KOPT-K1 (cell line): ENCODE measurements at regions not wholly inside any gene's neighbourhood (a gene's known extent, or its start where the extent isn't known, plus 50 kb on each side); places are given as distances from the start of the nearest gene placed in this dataset.
"Not testable (repeated sequence)": the region's sequence is repeated elsewhere in the genome, so short reads cannot be mapped to it uniquely, and the experiment has no call there.

Source experiments
- H3K27ac ChIP-seq: fragments of 200-600 bp; sonication (generic); 2 replicates; pipeline ENCODE4 v1.5.1; 2016; ENCODE audit warnings: antibody characterized with exemption, mild to moderate bottlenecking, low read depth, low read length; ENCODE audit not compliant: poor library complexity, severe bottlenecking
- H3K36me3 ChIP-seq: fragments of 200-600 bp; sonication (generic); 2 replicates; pipeline ENCODE4 v1.5.1; 2017; ENCODE audit warnings: antibody characterized with exemption, mild to moderate bottlenecking, low read length, moderate library complexity; ENCODE audit not compliant: insufficient read depth
- H3K9me3 ChIP-seq: fragments of 200-600 bp; sonication (generic); 2 replicates; pipeline ENCODE4 v1.5.1; 2017; ENCODE audit warnings: antibody characterized with exemption, low read length, mild to moderate bottlenecking; ENCODE audit not compliant: insufficient read depth, poor library complexity, severe bottlenecking

- Histone ChIP-seq H3K36me3 (no peaks in the 10 kb centered on the region), H3K9me3 (no peaks in the 10 kb centered on the region), H3K27ac (peak overlapping the region; percentile 42)
Observed at GRCh38 chr10:28177944-28178637, 124.8 kb downstream of the MPP7 start.

DNA sequence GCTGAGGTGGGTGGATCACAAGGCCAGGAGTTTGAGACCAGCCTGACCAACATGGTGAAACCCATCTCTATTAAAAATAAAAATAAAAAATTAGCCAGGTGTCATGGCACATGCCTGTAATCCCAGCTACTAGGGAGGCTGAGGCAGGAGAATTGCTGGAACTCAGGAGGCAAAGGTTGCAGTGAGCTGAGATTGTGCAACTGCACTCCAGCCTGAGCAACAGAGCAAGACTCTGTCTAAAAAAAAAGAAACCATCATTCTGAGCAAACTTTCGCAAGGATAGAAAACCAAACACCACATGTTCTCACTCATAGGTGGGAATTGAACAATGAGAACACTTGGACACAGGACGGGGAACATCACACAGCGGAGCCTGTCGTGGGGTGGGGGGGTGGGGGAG, 126.4 kb downstream of the MPP7 start:
- not testable (repeated sequence) for H3K9me3 ChIP-seq, H3K36me3 ChIP-seq, H3K27ac ChIP-seq

GRCh38 chr10:28172223-28172610, 130.6 kb downstream of the MPP7 start:
- Histone ChIP-seq H3K9me3 (no peaks in the 10 kb centered on the region), H3K36me3 (no peaks in the 10 kb centered on the region), H3K27ac (no peak overlapping the region)

DNA sequence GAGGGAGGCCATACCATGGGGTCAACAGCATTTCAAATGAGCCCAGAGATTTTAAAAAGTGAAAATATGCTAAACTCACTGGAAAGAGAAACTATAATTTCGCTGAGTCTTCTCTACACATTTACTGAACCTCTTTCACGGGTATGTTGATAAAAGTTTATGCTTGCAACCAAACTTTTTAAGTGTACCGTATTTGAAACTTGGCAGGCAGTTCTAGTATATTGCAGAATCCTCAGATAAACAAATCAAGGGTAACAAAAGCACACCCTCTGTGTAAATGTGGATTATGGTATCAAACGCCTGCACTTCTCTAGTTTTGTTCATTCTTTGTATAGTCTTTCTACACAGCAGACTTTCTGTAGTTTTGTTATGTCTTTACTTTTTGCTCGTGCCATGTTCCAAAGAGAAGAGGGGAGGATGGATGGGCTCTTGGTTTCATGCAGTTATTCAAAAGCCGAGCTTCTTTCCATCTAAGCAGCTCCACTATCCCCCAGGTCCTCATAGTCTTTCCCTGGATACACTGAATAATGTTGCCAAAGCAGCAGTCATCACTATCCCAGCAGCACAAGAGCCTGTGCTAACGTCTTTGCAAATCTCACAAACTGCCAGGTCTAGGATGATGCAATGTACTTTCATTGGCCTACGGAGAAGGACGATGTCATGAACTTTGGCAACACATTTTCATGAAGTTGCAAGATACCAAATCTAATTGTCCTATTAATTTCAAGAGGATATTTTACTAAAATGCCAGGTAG, 131.2 kb downstream of the MPP7 start:
- H3K27ac ChIP-seq: no peak overlapping the region
- no peaks in the 10 kb centered on the region for H3K36me3 ChIP-seq
- H3K9me3 ChIP-seq: no peaks in the 10 kb centered on the region

- Histone ChIP-seq H3K36me3 (no peaks in the 10 kb centered on the region), H3K9me3 (no peaks in the 10 kb centered on the region), H3K27ac (no peak overlapping the region)
Observed at GRCh38 chr10:28169525-28169924, 133.3 kb downstream of the MPP7 start.

DNA sequence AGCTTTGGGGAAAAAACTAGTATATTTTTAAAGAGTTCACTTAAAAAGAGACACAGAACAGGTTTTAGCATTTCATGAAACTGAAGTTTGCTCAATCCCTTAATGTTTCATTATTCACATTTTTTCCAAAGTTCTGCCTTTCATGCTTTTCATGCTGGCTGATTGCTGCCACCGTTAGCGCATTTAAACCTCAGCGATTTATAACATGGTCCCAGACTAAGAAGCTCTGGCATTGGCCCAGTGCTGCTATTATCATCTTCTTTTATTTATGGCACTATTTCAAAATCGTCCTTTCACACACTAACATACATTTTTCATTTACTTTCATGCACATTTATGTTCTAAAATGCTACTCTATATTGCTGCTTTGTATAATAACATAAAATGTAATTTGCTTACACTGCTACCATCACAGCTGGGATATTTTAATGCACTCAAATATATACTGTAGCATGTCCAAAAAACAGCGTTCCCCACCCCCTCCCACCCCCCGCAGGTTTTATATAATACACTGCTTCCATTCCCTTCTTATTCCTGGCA, 141.9 kb downstream of the MPP7 start:
- no peak overlapping the region for H3K27ac ChIP-seq
- peaks cover 7% of the 10 kb centered on the region for H3K9me3 ChIP-seq
- no peaks in the 10 kb centered on the region for H3K36me3 ChIP-seq

- Histone ChIP-seq H3K36me3 (no peaks in the 10 kb centered on the region), H3K9me3 (peaks cover 7% of the 10 kb centered on the region), H3K27ac (no peak overlapping the region)
Observed at GRCh38 chr10:28157379-28157778, 145.5 kb downstream of the MPP7 start.

GRCh38 chr10:28155726-28156125, 147.1 kb downstream of the MPP7 start:
- Histone ChIP-seq H3K36me3 (no peaks in the 10 kb centered on the region), H3K27ac (no peak overlapping the region), H3K9me3 (peaks cover 7% of the 10 kb centered on the region)

- Histone ChIP-seq H3K27ac (no peak overlapping the region), H3K9me3 (no peaks in the 10 kb centered on the region), H3K36me3 (no peaks in the 10 kb centered on the region)
Observed at GRCh38 chr10:28151636-28152035, 151.2 kb downstream of the MPP7 start.

GRCh38 chr10:28149746-28150145, 150.9 kb upstream of the ODAD2 start:
- Histone ChIP-seq H3K27ac (no peak overlapping the region), H3K36me3 (no peaks in the 10 kb centered on the region), H3K9me3 (no peaks in the 10 kb centered on the region)

GRCh38 chr10:28147706-28148105, 148.8 kb upstream of the ODAD2 start:
- Histone ChIP-seq H3K36me3 (no peaks in the 10 kb centered on the region), H3K9me3 (no peaks in the 10 kb centered on the region), H3K27ac (no peak overlapping the region)

DNA sequence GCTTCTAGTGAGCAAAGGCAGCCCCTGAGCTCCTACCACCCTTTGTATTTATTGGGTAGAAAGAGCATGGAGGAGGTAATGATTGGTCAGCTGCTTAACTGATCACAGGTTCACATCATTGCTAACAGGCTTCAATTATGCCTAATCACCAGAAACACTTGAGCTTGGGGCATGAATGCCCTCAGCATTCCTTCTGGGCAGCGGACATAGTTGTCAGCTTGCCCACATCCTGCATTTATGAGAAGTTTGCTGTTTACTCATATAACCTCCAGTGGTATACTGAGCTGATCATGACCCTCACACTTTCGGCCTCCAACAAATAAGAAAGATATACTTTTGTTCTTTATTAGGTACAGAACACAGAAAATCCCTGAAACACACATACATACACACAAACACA, 140.3 kb upstream of the ODAD2 start:
- no peak overlapping the region for H3K27ac ChIP-seq
- H3K9me3 ChIP-seq: peaks cover 11% of the 10 kb centered on the region
- no peaks in the 10 kb centered on the region for H3K36me3 ChIP-seq

DNA sequence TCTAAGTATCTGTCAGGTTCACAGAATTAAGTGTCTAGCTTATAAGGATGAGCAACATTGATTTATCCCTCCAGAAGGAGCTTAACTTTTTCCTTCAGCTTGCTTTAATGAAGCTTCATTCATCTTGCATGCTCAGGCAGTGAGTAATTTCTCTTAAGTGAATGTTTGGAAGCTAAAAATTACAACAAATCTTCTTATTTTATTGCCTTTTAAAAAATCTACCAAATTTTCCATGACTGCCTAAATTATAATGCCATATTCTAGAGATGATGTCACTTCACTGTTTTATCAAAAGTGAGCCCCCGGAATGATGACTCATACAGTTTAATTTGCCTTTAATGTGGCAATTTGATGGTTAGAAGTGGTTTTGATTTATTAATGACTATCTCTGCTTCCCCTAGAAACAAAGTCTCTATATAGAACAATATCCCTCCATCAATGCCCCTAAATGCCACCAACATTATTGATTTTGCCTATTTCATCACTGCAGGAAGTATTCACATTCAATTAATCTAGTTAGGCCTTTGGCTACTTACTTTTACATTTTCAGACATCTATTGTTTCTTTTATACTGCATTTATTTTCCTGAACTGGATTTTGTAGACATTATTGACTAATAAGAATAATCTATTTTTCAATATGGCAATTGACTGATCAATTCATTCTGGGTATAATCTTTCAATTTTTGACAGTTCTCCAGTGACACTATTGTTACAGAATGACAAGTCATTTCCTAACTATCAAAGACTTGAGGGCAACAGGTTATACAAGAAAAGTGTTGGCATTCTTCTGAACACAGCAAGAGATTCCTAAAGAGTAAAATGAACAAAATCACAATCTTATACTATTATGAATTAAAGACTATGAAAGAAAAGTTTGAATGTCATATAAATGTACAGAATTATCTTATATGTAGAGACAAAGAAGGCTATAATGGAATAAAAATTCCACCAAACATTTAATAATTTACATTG, 139.3 kb upstream of the ODAD2 start:
- no peaks in the 10 kb centered on the region for H3K36me3 ChIP-seq
- H3K27ac ChIP-seq: no peak overlapping the region
- H3K9me3 ChIP-seq: peaks cover 12% of the 10 kb centered on the region

DNA sequence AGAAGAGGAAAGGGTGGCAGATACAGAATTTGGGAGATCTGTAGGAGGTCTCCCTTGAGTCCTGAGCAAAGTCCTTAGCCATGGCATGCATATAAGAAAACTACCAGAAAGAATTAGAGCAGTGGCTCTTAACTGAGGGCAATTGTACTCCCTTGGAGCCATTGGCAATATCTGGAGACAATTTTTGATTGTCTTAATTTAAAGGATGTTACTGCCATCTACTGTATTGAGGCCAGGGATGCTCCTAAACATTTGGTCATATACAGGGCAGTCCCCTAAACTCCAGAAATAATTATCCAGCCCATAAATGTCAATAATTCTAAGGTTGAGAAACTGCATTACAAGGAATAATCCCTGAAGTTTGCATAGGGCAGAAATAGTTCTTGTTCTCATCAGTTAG, 136.4 kb upstream of the ODAD2 start:
- H3K27ac ChIP-seq: no peak overlapping the region
- H3K9me3 ChIP-seq: peaks cover 15% of the 10 kb centered on the region

GRCh38 chr10:28130267-28130666, 131.4 kb upstream of the ODAD2 start:
- H3K27ac ChIP-seq: no peak overlapping the region
- H3K36me3 ChIP-seq: no peaks in the 10 kb centered on the region
- peaks cover 8% of the 10 kb centered on the region for H3K9me3 ChIP-seq

More for the DNA sequence above, 136.4 kb upstream of the ODAD2 start:
- H3K36me3 ChIP-seq: no peaks in the 10 kb centered on the region
